ENCODE measurements at regions not wholly inside any gene's neighbourhood (a gene's known extent, or its start where the extent isn't known, plus 50 kb on each side); places are given as distances from the start of the nearest gene placed in this dataset.
"Not testable (repeated sequence)": the region's sequence is repeated elsewhere in the genome, so short reads cannot be mapped to it uniquely, and the experiment has no call there.

- H3K9ac ChIP-seq (ENCODE audit: low read depth in 1 of 3, low read length in 3 of 3) = no peak overlapping the region
- H3K27ac ChIP-seq (ENCODE audit: low read depth, low read length) = no peak overlapping the region
Observed at GRCh38 chr2:222760301-222760897, 88.9 kb downstream of the MOGAT1 start.

GRCh38 chr2:222761888-222762287, 90.4 kb downstream of the MOGAT1 start:
- H3K4me1 ChIP-seq (ENCODE audit: control insufficient read depth in 3 of 3, insufficient read depth in 3 of 3, low read length in 3 of 3) = no peaks in the 10 kb centered on the region
- no peak overlapping the region for H3K9ac ChIP-seq (ENCODE audit: low read depth in 1 of 3, low read length in 3 of 3)
- no peak overlapping the region for H3K27ac ChIP-seq (ENCODE audit: low read depth, low read length)
- no peak overlapping the region for H3K4me3 ChIP-seq (ENCODE audit: low read length in 3 of 3)
- no peaks in the 10 kb centered on the region for H3K36me3 ChIP-seq (ENCODE audit: control insufficient read depth in 3 of 3, insufficient read depth in 3 of 3, low read length in 3 of 3)
- H3K9me3 ChIP-seq (ENCODE audit: control insufficient read depth in 3 of 3, low read length in 3 of 3) = no peaks in the 10 kb centered on the region
- H3K27me3 ChIP-seq (ENCODE audit: control insufficient read depth in 3 of 3, insufficient read depth in 3 of 3, low read length in 3 of 3) = no peaks in the 10 kb centered on the region

More at GRCh38 chr2:222760301-222760897, 88.9 kb downstream of the MOGAT1 start:
- peaks cover 0 to 3% (median 0%) of the 10 kb centered on the region in 3 donors for H3K4me1 ChIP-seq (ENCODE audit: control insufficient read depth in 3 of 3, insufficient read depth in 3 of 3, low read length in 3 of 3)
- H3K4me3 ChIP-seq (ENCODE audit: low read length in 3 of 3) = no peak overlapping the region
- H3K9me3 ChIP-seq (ENCODE audit: control insufficient read depth in 3 of 3, low read length in 3 of 3) = no peaks in the 10 kb centered on the region
- H3K27me3 ChIP-seq (ENCODE audit: control insufficient read depth in 3 of 3, insufficient read depth in 3 of 3, low read length in 3 of 3) = no peaks in the 10 kb centered on the region
- H3K36me3 ChIP-seq (ENCODE audit: control insufficient read depth in 3 of 3, insufficient read depth in 3 of 3, low read length in 3 of 3) = no peaks in the 10 kb centered on the region

GRCh38 chr2:222762342-222762741, 90.9 kb downstream of the MOGAT1 start:
- Histone ChIP-seq H3K27ac (ENCODE audit: low read depth, low read length) (no peak overlapping the region), H3K4me1 (ENCODE audit: control insufficient read depth in 3 of 3, insufficient read depth in 3 of 3, low read length in 3 of 3) (no peaks in the 10 kb centered on the region), H3K36me3 (ENCODE audit: control insufficient read depth in 3 of 3, insufficient read depth in 3 of 3, low read length in 3 of 3) (no peaks in the 10 kb centered on the region), H3K9ac (ENCODE audit: low read depth in 1 of 3, low read length in 3 of 3) (no peak overlapping the region), H3K27me3 (ENCODE audit: control insufficient read depth in 3 of 3, insufficient read depth in 3 of 3, low read length in 3 of 3) (no peaks in the 10 kb centered on the region), H3K9me3 (ENCODE audit: control insufficient read depth in 3 of 3, low read length in 3 of 3) (no peaks in the 10 kb centered on the region), H3K4me3 (ENCODE audit: low read length in 3 of 3) (no peak overlapping the region)

GRCh38 chr2:222765883-222766282, 94.4 kb downstream of the MOGAT1 start:
- not testable (repeated sequence) for H3K4me1 ChIP-seq (ENCODE audit: control insufficient read depth in 3 of 3, insufficient read depth in 3 of 3, low read length in 3 of 3); H3K27me3 ChIP-seq (ENCODE audit: control insufficient read depth in 3 of 3, insufficient read depth in 3 of 3, low read length in 3 of 3); H3K27ac ChIP-seq (ENCODE audit: low read depth, low read length); H3K36me3 ChIP-seq (ENCODE audit: control insufficient read depth in 3 of 3, insufficient read depth in 3 of 3, low read length in 3 of 3); H3K4me3 ChIP-seq (ENCODE audit: low read length in 3 of 3); H3K9me3 ChIP-seq (ENCODE audit: control insufficient read depth in 3 of 3, low read length in 3 of 3); H3K9ac ChIP-seq (ENCODE audit: low read depth in 1 of 3, low read length in 3 of 3)

- not testable (repeated sequence) for H3K9ac ChIP-seq (ENCODE audit: low read depth in 1 of 3, low read length in 3 of 3); H3K4me1 ChIP-seq (ENCODE audit: control insufficient read depth in 3 of 3, insufficient read depth in 3 of 3, low read length in 3 of 3); H3K36me3 ChIP-seq (ENCODE audit: control insufficient read depth in 3 of 3, insufficient read depth in 3 of 3, low read length in 3 of 3); H3K4me3 ChIP-seq (ENCODE audit: low read length in 3 of 3); H3K27me3 ChIP-seq (ENCODE audit: control insufficient read depth in 3 of 3, insufficient read depth in 3 of 3, low read length in 3 of 3); H3K27ac ChIP-seq (ENCODE audit: low read depth, low read length); H3K9me3 ChIP-seq (ENCODE audit: control insufficient read depth in 3 of 3, low read length in 3 of 3)
Observed at GRCh38 chr2:222768019-222768418, 92.8 kb upstream of the ACSL3 start.

GRCh38 chr2:222769446-222769845, 91.4 kb upstream of the ACSL3 start:
- H3K9me3 ChIP-seq (ENCODE audit: control insufficient read depth in 3 of 3, low read length in 3 of 3) = no peaks in the 10 kb centered on the region
- H3K9ac ChIP-seq (ENCODE audit: low read depth in 1 of 3, low read length in 3 of 3) = no peak overlapping the region
- H3K27me3 ChIP-seq (ENCODE audit: control insufficient read depth in 3 of 3, insufficient read depth in 3 of 3, low read length in 3 of 3) = no peaks in the 10 kb centered on the region
- no peaks in the 10 kb centered on the region for H3K36me3 ChIP-seq (ENCODE audit: control insufficient read depth in 3 of 3, insufficient read depth in 3 of 3, low read length in 3 of 3)
- no peak overlapping the region for H3K4me3 ChIP-seq (ENCODE audit: low read length in 3 of 3)
- no peak overlapping the region for H3K27ac ChIP-seq (ENCODE audit: low read depth, low read length)
- H3K4me1 ChIP-seq (ENCODE audit: control insufficient read depth in 3 of 3, insufficient read depth in 3 of 3, low read length in 3 of 3) = no peaks in the 10 kb centered on the region

- H3K4me3 ChIP-seq (ENCODE audit: low read length in 3 of 3) = no peak overlapping the region
- no peaks in the 10 kb centered on the region for H3K4me1 ChIP-seq (ENCODE audit: control insufficient read depth in 3 of 3, insufficient read depth in 3 of 3, low read length in 3 of 3)
- no peak overlapping the region for H3K27ac ChIP-seq (ENCODE audit: low read depth, low read length)
- no peaks in the 10 kb centered on the region for H3K9me3 ChIP-seq (ENCODE audit: control insufficient read depth in 3 of 3, low read length in 3 of 3)
- no peak overlapping the region for H3K9ac ChIP-seq (ENCODE audit: low read depth in 1 of 3, low read length in 3 of 3)
- H3K36me3 ChIP-seq (ENCODE audit: control insufficient read depth in 3 of 3, insufficient read depth in 3 of 3, low read length in 3 of 3) = no peaks in the 10 kb centered on the region
- H3K27me3 ChIP-seq (ENCODE audit: control insufficient read depth in 3 of 3, insufficient read depth in 3 of 3, low read length in 3 of 3) = no peaks in the 10 kb centered on the region
Observed at GRCh38 chr2:222769941-222770340, 90.9 kb upstream of the ACSL3 start.

- H3K4me1 ChIP-seq (ENCODE audit: control insufficient read depth in 3 of 3, insufficient read depth in 3 of 3, low read length in 3 of 3) = peaks cover 0 to 4% (median 3%) of the 10 kb centered on the region in 3 donors
Observed at GRCh38 chr2:222771832-222772231, 89.0 kb upstream of the ACSL3 start.

GRCh38 chr2:222774941-222775340, 85.9 kb upstream of the ACSL3 start:
- Histone ChIP-seq H3K9me3 (ENCODE audit: control insufficient read depth in 3 of 3, low read length in 3 of 3) (no peaks in the 10 kb centered on the region), H3K4me1 (ENCODE audit: control insufficient read depth in 3 of 3, insufficient read depth in 3 of 3, low read length in 3 of 3) (peaks cover 0 to 4% (median 4%) of the 10 kb centered on the region in 3 donors), H3K36me3 (ENCODE audit: control insufficient read depth in 3 of 3, insufficient read depth in 3 of 3, low read length in 3 of 3) (no peaks in the 10 kb centered on the region), H3K27me3 (ENCODE audit: control insufficient read depth in 3 of 3, insufficient read depth in 3 of 3, low read length in 3 of 3) (no peaks in the 10 kb centered on the region), H3K4me3 (ENCODE audit: low read length in 3 of 3) (no peak overlapping the region), H3K27ac (ENCODE audit: low read depth, low read length) (no peak overlapping the region), H3K9ac (ENCODE audit: low read depth in 1 of 3, low read length in 3 of 3) (no peak overlapping the region)

More at GRCh38 chr2:222771832-222772231, 89.0 kb upstream of the ACSL3 start:
- no peak overlapping the region for H3K9ac ChIP-seq (ENCODE audit: low read depth in 1 of 3, low read length in 3 of 3)
- no peak overlapping the region for H3K27ac ChIP-seq (ENCODE audit: low read depth, low read length)
- H3K27me3 ChIP-seq (ENCODE audit: control insufficient read depth in 3 of 3, insufficient read depth in 3 of 3, low read length in 3 of 3) = no peaks in the 10 kb centered on the region
- H3K9me3 ChIP-seq (ENCODE audit: control insufficient read depth in 3 of 3, low read length in 3 of 3) = no peaks in the 10 kb centered on the region
- H3K4me3 ChIP-seq (ENCODE audit: low read length in 3 of 3) = no peak overlapping the region
- no peaks in the 10 kb centered on the region for H3K36me3 ChIP-seq (ENCODE audit: control insufficient read depth in 3 of 3, insufficient read depth in 3 of 3, low read length in 3 of 3)

- H3K9me3 ChIP-seq (ENCODE audit: control insufficient read depth in 3 of 3, low read length in 3 of 3) = no peaks in the 10 kb centered on the region
- H3K4me1 ChIP-seq (ENCODE audit: control insufficient read depth in 3 of 3, insufficient read depth in 3 of 3, low read length in 3 of 3) = peaks cover 0 to 4% (median 4%) of the 10 kb centered on the region in 3 donors
- no peaks in the 10 kb centered on the region for H3K36me3 ChIP-seq (ENCODE audit: control insufficient read depth in 3 of 3, insufficient read depth in 3 of 3, low read length in 3 of 3)
- no peaks in the 10 kb centered on the region for H3K27me3 ChIP-seq (ENCODE audit: control insufficient read depth in 3 of 3, insufficient read depth in 3 of 3, low read length in 3 of 3)
- H3K4me3 ChIP-seq (ENCODE audit: low read length in 3 of 3) = no peak overlapping the region
- H3K9ac ChIP-seq (ENCODE audit: low read depth in 1 of 3, low read length in 3 of 3) = no peak overlapping the region
- H3K27ac ChIP-seq (ENCODE audit: low read depth, low read length) = no peak overlapping the region
Observed at GRCh38 chr2:222776792-222777191, 84.0 kb upstream of the ACSL3 start.
